ENCODE measurements at regions not wholly inside any gene's neighbourhood (a gene's known extent, or its start where the extent isn't known, plus 50 kb on each side); places are given as distances from the start of the nearest gene placed in this dataset.

DNA sequence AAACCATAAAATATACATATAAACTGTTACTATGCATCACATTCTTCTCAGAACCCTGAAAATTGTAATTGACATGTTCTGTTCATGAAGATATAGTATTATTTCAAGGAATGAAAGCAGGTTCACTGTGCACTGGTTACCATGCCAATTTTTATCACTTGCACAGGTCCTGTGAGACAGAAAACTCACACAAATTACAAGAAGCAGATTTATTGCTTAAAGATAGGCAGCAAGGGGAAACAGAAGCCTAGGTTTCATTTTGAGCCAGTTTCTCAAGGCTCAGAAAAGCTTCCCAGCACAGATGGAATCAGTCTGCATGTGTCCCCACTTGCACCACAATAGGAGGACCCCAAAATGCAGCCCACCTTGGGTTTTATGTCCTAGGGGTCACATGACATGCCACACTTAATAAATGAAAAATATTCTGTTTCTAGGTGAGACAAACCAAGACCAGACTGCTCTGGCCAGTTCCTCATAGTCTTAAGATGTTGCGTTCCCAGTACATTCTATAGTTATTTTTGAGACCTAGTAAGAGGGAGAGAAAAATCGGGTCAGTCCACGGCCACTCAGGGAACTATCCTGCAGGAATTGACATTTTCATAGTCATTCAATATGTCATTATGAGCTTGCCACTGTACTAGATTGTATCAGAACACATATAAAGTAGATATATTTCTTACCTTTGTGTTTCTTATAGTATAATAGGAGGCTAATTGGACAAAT lies 459.1 kb upstream of the ATXN8OS start:
- no peak for TF ChIP-seq EZH2 (IDR thresholded peaks at IDR 0.05; ENCODE audit: insufficient read depth, poor library complexity, severe bottlenecking)
- TF ChIP-seq EZH2phosphoT487 (IDR thresholded peaks at IDR 0.05; ENCODE audit: insufficient read depth, low read depth): no peak

All from GM23248 (cell line).